ENCODE measurements at regions not wholly inside any gene's neighbourhood (a gene's known extent, or its start where the extent isn't known, plus 50 kb on each side); places are given as distances from the start of the nearest gene placed in this dataset.

- no peak for TF ChIP-seq CTCF (IDR thresholded peaks at IDR 0.05)
- TF ChIP-seq POLR2A (IDR thresholded peaks at IDR 0.05), result no peak
These were observed 58.4 kb upstream of the ATP1B1 start for GRCh38 chr1:169048043-169048442.

Data from testis (tissue), 2 donors.